Skeletal muscle tissue (tissue), 3 donors: ENCODE measurements at regions not wholly inside any gene's neighbourhood (a gene's known extent, or its start where the extent isn't known, plus 50 kb on each side); places are given as distances from the start of the nearest gene placed in this dataset.

ENCODE experiments used
- H3K27ac ChIP-seq: one replicate; pipeline ENCODE4 v1.7.0; 2013; ENCODE audit warnings: mild to moderate bottlenecking, low read depth, low read length, inconsistent platforms
- H3K27me3 ChIP-seq, 3 donors: one replicate each; pipeline ENCODE4 v1.7.0; 2013; ENCODE audit warnings: low read length in 3 of 3; ENCODE audit not compliant: control insufficient read depth in 3 of 3, insufficient read depth in 3 of 3
- H3K36me3 ChIP-seq, 3 donors: one replicate each; pipeline ENCODE4 v1.7.0; 2013; ENCODE audit warnings: low read length in 3 of 3; ENCODE audit not compliant: control insufficient read depth in 3 of 3, insufficient read depth in 3 of 3
- H3K4me1 ChIP-seq, 3 donors: one replicate each; pipeline ENCODE4 v1.7.0; 2013; ENCODE audit warnings: low read length in 3 of 3, mild to moderate bottlenecking in 3 of 3; ENCODE audit not compliant: control insufficient read depth in 3 of 3, insufficient read depth in 3 of 3
- H3K4me3 ChIP-seq, 3 donors: one replicate each; pipeline ENCODE4 v1.7.0; 2013; ENCODE audit warnings: low read length in 3 of 3
- H3K9ac ChIP-seq, 3 donors: one replicate each; pipeline ENCODE4 v1.7.0; 2013; ENCODE audit warnings: low read length in 3 of 3, mild to moderate bottlenecking in 3 of 3, moderate library complexity in 2 of 3, low read depth in 1 of 3
- H3K9me3 ChIP-seq, 3 donors: one replicate each; pipeline ENCODE4 v1.7.0; 2013; ENCODE audit warnings: low read length in 3 of 3; ENCODE audit not compliant: control insufficient read depth in 3 of 3
- donor health status: Osteomylitis.

- Histone ChIP-seq H3K4me3 (no peak overlapping the region), H3K4me1 (peaks cover 0 to 11% (median 10%) of the 10 kb centered on the region in 3 donors), H3K36me3 (no peaks in the 10 kb centered on the region), H3K27me3 (no peaks in the 10 kb centered on the region), H3K9me3 (no peaks in the 10 kb centered on the region), H3K27ac (no peak overlapping the region), H3K9ac (no peak overlapping the region)
These were observed 350.6 kb upstream of the RUNX1 start for GRCh38 chr21:35399706-35400105.

GRCh38 chr21:35399002-35399530 lies 350.0 kb upstream of the RUNX1 start:
- no peaks in the 10 kb centered on the region for H3K9me3 ChIP-seq
- H3K36me3 ChIP-seq, result no peaks in the 10 kb centered on the region
- H3K4me3 ChIP-seq, result no peak overlapping the region
- H3K27ac ChIP-seq, result peak overlapping the region; percentile 37
- H3K4me1 ChIP-seq, result peaks cover 0 to 11% (median 10%) of the 10 kb centered on the region in 3 donors
- no peaks in the 10 kb centered on the region for H3K27me3 ChIP-seq
- peak overlapping the region in 1 of 3 donors; percentile 48 for H3K9ac ChIP-seq

GRCh38 chr21:35398346-35398982 lies 349.4 kb upstream of the RUNX1 start:
- Histone ChIP-seq H3K27me3 (no peaks in the 10 kb centered on the region), H3K27ac (peak overlapping the region; percentile 37), H3K4me3 (no peak overlapping the region), H3K9me3 (no peaks in the 10 kb centered on the region), H3K9ac (peak overlapping the region in 1 of 3 donors; percentile 48), H3K4me1 (peaks cover 0 to 11% (median 10%) of the 10 kb centered on the region in 3 donors), H3K36me3 (no peaks in the 10 kb centered on the region)

- no peak overlapping the region for H3K9ac ChIP-seq
- peaks cover 0 to 11% (median 10%) of the 10 kb centered on the region in 3 donors for H3K4me1 ChIP-seq
- no peaks in the 10 kb centered on the region for H3K27me3 ChIP-seq
- H3K36me3 ChIP-seq, result no peaks in the 10 kb centered on the region
- no peaks in the 10 kb centered on the region for H3K9me3 ChIP-seq
- H3K27ac ChIP-seq, result no peak overlapping the region
- H3K4me3 ChIP-seq, result no peak overlapping the region
These were observed 348.7 kb upstream of the RUNX1 start for GRCh38 chr21:35397781-35398180.

- no peak overlapping the region for H3K27ac ChIP-seq
- no peaks in the 10 kb centered on the region for H3K27me3 ChIP-seq
- no peaks in the 10 kb centered on the region for H3K9me3 ChIP-seq
- no peak overlapping the region for H3K9ac ChIP-seq
- peaks cover 0 to 11% (median 10%) of the 10 kb centered on the region in 3 donors for H3K4me1 ChIP-seq
- H3K36me3 ChIP-seq, result no peaks in the 10 kb centered on the region
- H3K4me3 ChIP-seq, result no peak overlapping the region
These were observed 347.6 kb upstream of the RUNX1 start for GRCh38 chr21:35396655-35397054.

- H3K9me3 ChIP-seq, result no peaks in the 10 kb centered on the region
- no peak overlapping the region for H3K27ac ChIP-seq
- no peaks in the 10 kb centered on the region for H3K36me3 ChIP-seq
- peaks cover 0 to 11% (median 10%) of the 10 kb centered on the region in 3 donors for H3K4me1 ChIP-seq
- no peak overlapping the region for H3K9ac ChIP-seq
- H3K4me3 ChIP-seq, result no peak overlapping the region
- no peaks in the 10 kb centered on the region for H3K27me3 ChIP-seq
These were observed 346.6 kb upstream of the RUNX1 start for GRCh38 chr21:35395728-35396127.

GRCh38 chr21:35394634-35395369 lies 345.7 kb upstream of the RUNX1 start:
- Histone ChIP-seq H3K36me3 (no peaks in the 10 kb centered on the region), H3K9me3 (no peaks in the 10 kb centered on the region), H3K9ac (no peak overlapping the region), H3K27me3 (no peaks in the 10 kb centered on the region), H3K27ac (no peak overlapping the region), H3K4me3 (no peak overlapping the region), H3K4me1 (peaks cover 0 to 11% (median 9%) of the 10 kb centered on the region in 3 donors)

- Histone ChIP-seq H3K36me3 (no peaks in the 10 kb centered on the region), H3K9ac (no peak overlapping the region), H3K27ac (no peak overlapping the region), H3K9me3 (peaks cover 0 to under 1% (median 0%) of the 10 kb centered on the region in 3 donors), H3K4me3 (no peak overlapping the region), H3K27me3 (no peaks in the 10 kb centered on the region), H3K4me1 (peaks cover 0 to 8% (median 4%) of the 10 kb centered on the region in 3 donors)
These were observed 344.9 kb upstream of the RUNX1 start for GRCh38 chr21:35394049-35394448.

- Histone ChIP-seq H3K9me3 (peaks cover 0 to 6% (median 0%) of the 10 kb centered on the region in 3 donors), H3K36me3 (no peaks in the 10 kb centered on the region), H3K9ac (no peak overlapping the region), H3K4me1 (no peaks in the 10 kb centered on the region), H3K27ac (peak overlapping the region; percentile 22), H3K27me3 (no peaks in the 10 kb centered on the region), H3K4me3 (peak overlapping the region in 1 of 3 donors; percentile 5)
These were observed 341.1 kb upstream of the RUNX1 start for GRCh38 chr21:35390013-35390776.
